Ammon's horn (tissue), 1 donor: ENCODE measurements at regions not wholly inside any gene's neighbourhood (a gene's known extent, or its start where the extent isn't known, plus 50 kb on each side); places are given as distances from the start of the nearest gene placed in this dataset.
A peak's percentile ranks its signal among the peaks of the same experiment; 100 is the strongest.
"Not testable (repeated sequence)": the region's sequence is repeated elsewhere in the genome, so short reads cannot be mapped to it uniquely, and the experiment has no call there.

ENCODE experiments used
- DNase-seq: peaks from one replicate; pipeline ENCODE4 v3.0.0-alpha.2; 2016; ENCODE audit warnings: low spot score

DNA sequence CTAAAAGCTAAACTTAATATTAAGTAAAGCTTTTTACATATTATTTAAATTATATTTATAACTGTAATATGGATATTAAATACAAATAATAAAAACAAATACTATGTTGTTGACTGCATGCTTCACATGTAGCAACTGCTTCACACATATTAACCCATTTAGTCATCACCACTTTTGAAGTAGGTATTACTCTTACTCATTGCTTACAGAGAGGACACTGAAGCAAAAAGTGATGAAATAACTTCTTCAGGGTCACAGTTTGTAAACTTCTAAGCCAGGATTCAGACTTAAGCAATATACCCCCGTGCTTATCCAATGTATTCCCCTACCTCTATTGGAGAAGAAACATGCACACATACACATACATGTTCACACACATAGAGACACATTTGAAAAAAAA, 166.6 kb downstream of the DKK2 start:
- no peak for DNase-seq

DNA sequence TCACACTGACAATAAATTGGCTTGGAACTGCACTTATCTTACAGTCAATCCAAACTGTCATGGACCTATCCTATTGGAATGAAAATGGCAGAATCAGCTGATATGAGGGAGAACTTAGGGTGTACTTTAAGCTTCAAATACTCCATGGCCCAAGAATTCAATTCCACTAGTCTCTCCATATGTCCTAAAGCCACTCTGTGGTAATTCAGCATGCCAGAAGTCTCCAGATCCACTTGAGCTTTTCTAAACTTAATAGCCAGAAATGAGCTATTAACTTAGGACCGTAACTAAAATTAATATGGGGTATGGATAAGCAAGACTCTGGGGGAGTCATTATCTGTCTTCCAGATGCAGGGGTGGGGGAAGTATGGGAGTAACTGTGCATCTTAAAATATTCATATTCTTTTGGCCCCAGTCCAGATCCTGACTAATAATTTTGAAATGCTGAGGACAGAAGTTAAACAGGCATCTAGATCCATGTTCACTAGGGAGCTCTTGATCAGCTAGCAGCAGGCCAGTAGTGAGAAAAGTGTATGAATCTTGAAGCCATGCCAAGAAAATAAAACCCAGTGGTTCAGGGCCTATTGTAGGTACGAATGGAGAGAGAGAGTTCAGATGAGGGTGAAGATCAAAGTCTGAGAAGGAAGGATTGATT, 167.6 kb downstream of the DKK2 start:
- no peak for DNase-seq

DNA sequence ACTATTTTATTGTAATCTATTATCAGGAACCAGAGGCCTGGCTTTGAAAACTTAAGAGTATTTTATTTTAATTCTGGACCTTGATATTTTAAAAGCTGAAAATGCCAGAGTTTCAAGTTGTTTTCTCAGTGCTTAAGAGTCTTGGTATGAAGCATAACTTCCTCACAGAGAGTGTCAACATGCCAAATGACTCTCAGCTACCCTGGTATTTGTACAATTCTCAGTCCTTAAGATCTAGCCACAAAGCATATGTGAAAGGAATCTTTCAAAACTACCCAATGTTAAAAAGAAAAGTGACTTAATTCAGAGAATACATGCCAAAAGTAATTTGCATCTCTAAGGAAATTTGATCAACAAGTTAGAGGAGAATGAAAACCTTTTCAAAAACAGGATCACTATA, 171.9 kb downstream of the DKK2 start:
- DNase-seq = no peak

DNA sequence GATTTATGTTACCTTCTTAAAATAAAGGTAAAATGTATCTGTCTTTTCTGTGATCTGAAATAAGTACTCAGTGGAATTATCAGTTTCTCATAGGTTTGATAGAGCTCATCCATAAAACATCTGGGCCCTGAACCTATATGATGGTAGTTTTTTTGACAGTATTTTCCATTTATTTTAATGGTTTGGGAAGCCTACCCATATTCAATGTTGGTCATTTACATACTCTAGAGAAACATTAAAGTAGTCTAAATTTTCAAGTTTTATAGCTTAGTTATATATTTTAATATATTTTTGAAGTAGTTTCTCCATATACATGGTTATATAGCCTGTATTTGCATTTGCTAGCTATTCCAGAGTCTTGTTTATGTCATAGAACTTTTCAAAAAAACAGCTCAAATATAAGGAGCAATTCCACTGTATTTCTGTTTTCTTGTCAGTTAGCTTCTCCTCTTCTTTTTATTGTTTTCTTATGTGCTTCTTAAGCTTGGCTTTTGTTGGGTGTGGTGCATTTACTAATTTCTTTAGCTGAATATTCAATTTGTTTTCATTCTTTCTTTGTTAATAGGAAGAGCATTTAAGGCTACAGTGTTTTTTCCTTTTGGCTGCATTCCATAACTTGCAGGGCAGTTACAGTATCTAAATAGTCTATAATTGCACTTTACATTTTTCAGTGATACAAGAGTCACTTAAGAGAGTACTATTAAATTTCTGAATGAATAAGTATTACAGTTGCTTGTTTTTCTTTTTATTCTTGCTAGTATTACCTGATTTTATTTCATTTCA, 181.4 kb downstream of the DKK2 start:
- DNase-seq = no peak

DNA sequence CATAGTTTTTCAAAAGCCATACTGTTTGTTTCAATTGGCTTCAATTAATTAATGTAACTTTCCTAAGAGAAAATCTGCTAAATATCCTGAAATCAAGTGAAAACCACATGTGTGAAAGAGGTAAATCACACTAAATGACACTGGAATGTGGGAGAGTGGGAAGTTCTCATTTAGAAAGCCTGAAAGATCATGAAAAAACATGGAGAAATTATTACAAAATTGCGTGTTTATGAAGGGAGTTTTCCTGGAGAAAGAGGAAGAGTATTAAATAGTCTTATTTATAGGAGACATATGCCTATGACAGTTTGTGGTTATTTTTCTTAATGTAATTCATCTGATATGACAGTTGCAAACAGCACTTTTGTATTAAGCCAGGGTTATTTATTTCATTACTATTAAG, 183.7 kb downstream of the DKK2 start:
- DNase-seq = no peak

DNA sequence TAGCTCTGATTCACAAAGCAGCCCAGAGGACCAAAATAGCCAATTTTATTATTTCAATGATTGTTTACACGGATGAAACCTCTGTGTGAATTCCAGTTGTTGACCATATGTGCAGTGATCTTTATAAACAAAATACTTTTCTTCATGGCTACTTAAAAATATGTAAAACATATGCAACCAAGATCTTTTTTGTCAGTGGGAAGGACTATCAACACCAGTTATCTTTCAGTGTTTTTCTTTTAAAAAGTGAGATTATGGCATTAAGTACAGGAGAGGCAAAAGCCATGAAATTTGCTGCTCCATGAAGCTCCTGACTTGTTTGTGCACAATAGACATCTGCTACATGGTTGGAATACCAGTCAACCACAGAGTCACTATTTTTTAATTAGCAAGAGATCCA, 184.4 kb downstream of the DKK2 start:
- DNase-seq = no peak

DNA sequence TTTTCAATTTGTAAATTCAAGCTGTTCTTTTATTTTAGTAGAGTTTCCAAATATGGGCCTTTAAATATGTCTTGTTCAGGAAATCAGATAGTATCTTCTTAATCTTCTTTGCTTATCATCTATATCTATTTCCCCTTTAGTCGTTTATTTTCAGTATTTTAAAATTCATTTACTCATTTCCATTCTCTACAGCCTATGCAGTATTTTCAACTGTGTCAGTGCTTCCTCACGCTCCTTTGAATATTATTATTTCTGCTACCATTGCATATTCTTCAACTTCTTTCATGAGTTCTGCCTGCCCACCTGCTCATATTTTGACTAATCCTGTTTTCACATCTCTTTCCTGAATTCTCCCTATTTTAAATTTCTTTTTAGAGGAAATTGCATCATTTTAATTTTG, 185.4 kb downstream of the DKK2 start:
- DNase-seq = no peak

DNA sequence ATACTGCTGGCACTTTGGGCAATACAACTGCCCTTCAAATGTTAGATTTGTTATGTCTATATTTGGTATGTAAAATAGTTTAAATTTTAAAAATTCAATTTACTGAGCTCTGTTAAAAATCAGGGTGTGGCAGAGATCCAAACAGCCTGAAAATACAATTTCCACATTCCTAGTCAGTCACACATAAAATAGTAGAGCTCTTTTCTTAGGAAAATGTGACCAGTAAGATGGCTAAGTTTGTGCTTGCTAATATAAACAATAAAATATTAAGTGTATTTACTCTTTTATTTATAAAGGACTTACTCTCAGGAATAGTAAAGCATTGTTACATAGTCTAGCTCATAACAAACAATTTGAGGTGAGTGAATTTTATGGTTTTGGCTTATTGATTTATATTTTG, 200.2 kb downstream of the DKK2 start:
- DNase-seq = no peak

DNA sequence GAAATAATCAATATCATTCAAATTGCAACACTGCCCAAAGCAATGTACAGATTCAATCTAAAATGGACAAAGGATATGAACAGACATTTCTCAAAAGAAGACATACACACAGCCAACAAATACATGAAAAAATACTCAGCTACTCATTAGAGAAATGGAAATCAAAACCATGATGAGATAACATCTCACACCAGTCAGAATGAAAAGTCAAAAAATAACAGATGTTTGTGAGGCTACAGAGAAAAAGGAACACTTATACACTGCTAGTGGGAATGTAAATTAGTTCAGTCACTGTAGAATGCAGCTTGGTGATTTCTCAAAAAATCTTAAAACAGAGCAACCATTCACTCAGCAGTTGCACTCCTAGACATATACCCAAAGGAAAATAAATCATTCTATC, 205.2 kb downstream of the DKK2 start:
- DNase-seq = no peak

DNA sequence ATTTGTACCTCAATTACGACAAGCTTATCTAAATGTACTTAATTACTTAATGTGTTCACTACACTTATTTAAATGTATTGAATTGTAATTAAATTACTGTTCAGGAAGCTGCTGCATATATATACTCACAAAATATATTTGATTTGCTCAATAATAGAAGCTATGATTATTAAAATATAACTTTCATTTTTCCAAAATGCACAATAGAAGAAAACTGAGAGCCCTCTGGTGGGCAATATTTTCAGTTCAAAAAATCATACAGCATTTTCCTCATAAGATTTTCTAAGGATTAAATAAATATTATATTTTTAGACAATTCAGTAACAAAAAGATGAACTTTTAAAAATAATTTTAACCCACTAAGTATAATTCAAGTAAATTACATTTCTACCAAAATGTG, 217.3 kb downstream of the DKK2 start:
- no peak for DNase-seq

DNA sequence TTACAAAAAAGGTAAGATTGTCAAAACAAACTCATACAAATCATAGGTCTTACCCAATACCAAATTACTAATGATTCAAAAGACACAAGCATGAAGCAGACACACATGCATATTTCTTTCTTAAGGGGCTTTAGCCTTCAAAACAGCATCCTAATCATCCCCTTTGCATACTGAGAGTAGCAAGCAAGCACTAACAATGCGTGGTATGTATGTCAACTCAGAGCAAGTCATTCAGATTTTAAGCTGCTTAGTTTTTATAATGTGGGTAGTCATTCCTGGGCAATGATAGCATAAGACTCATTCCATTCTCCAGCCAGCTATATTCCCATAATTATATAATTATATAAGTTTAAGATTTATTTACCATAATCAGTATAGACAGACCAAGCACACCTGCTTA, 219.6 kb downstream of the DKK2 start:
- DNase-seq = no peak

DNA sequence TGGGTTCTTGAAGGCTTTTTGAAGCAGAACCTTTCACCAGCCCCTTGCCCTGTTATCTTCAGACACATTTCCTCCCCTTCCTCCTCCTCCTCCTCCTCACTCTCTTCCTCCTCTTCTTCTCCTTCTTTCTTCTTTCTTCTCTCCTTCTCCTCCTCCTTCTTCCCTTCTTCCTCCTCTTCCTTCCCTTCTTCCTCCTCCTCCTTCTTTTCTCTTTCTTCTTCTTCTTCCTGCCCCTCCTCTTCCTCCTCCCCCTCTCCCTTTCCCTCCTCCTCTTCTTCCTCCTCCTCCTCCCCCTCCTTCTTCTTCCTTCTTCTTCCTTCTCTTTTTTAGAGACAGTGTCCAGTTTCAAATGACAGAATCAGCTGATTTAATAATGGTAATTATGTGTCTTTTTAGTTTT, 226.0 kb downstream of the DKK2 start:
- no peak for DNase-seq

DNA sequence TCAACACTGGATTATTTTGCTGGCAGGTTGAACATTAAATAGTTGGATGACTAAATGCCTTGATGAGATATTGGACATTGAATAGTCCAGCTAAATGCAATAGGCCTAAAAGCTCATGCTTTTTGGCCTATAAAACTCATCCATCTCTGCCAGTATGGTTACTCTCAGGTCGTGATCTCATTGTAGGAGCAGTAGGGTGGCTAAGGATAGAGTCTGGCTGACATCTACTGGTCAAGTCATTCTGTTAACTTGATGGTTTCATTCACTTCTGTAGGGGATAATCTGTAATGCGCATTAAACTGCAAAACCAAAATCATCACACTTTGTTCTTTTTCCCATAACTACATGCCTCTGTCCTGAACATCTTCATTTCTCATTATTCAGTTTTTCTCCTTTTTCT, 227.0 kb downstream of the DKK2 start:
- peak; percentile 19 for DNase-seq

DNA sequence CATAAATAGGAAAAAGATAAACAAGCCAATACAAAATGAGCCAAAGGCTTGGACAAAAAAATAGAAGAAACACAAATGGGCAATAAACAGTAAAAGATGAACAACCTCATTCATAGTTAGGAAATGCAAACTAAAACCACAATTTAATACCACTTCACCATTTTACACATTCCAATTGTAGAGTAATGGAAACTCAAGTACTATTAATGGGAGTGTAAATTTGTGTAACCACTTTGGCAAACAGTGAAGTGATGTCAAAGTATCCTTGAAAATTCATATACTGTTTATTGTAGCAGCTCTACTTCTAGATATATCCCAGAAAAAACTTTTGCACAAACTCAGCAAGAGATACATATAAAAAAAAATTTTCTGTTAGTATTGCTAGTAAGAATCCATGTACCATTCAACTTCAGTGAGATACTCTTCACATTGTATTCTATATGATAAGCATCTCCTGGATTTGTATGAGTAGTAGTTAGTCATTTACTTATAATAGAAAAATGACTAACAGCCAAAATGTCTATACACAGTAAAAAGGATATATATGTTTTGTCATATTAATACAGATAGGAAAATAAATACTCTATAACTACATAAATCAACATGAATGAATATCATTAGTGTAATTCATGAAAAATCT, 229.8 kb downstream of the DKK2 start:
- DNase-seq = no peak

DNA sequence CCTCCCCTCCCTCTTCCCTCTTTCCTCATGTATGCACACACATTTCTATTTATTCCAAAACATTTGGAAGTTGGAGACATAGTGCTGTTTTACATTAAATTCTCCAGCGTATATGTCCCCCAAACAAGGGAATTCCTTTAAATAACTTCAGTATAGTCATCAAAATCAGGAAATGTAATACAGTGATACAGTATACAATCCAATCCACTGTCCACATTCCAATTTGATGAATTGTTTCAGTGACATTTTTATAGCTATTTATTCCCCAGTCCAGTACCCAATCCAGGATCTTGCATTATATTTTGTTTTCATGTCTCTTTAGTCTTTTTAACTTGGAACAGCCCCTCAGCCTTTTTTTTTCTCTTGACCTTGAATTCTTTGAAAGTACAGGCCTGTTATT, 233.0 kb downstream of the DKK2 start:
- no peak for DNase-seq

DNA sequence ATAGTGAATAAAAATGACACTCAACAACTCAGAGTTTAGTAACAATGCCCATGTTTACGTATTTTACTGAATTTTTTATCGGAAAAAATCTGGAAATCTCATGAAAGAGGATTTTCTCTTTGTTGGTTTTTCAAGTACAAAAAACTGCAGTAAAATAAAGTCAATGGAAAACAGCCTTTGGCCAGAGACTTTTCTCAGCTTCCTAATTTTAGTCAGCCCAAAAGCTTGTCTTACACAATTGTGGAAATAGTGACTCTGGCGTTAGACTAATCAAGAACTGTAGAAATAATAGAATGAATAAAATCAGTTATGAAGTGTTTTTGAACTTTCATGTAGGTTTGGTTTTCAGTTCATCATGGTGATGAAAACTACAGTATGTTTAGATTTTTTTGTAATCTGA, 234.7 kb downstream of the DKK2 start:
- no peak for DNase-seq

DNA sequence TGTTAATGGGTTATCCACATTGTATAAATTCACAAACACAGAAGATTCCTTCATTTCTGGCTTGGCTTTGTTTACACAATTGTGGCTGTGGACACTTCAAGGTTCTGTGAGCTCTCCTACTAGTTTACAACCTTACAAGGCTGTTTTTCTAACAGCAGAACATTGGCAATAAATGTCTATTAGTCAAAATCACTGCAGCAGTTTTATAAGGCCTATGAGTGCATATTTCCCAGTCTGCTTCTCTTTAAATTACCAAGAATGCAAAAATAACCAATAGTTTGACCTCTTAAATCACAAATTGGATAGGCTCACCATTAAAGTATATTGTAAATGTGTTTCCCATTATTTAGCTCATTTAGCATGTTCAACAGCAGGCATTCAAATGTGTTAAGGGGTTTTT, 239.2 kb downstream of the DKK2 start:
- no peak for DNase-seq

DNA sequence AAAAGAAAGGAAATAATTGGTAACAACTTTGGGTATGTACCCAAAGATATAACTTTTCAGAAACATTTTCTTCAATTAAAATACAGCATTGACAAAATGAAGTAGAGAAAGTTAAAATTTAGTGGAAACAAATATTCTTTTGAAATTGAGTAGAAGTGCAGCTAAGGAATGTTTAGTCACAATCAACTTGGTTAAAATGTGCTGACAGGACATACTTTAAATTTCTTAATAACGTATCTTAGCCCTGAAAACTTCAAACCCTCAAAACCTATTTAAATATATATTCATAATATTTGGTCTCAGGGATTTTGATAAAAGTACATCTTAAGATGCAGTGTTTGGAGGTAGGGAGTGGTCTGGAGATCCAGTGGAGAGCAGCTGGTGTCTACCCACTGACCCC, 240.8 kb downstream of the DKK2 start:
- DNase-seq = no peak

DNA sequence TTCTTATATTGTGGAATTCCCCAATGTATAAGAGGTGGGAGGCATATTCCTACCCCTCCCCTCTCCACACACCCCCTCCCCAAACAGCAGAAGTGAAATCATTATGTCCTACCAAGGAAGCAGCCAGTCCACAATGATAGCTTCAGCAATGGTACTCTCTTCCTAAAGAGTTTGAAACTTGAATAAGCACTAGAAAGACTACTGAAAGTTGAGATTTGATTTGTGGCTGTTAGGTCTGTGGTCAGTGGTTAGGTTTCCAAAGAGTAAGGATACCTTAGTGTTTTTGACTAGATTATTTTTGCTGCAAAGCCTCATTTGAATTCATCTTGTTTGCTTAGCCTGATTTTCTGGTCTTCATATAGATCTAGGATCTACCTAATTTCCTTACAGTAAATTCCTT, 242.2 kb downstream of the DKK2 start:
- no peak for DNase-seq

DNA sequence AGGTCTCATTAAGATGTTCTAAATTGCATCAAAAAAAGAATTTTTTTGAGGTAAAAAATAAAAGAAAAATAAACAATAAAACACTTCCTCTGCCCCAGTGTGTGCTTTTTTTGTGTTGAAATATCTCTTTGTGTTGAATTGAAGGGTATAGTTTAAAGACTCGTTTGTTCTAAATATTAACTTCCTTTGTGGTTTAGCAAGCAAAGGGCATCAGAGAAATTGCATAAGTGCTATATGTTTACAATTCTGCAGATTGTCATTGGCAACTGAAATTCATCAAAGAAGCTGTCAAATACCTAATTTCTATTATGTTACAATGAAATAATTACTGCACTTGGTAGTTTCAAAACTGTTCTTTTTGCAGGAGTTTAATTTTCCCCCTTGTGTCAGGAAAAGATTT, 260.5 kb downstream of the DKK2 start:
- no peak for DNase-seq

DNA sequence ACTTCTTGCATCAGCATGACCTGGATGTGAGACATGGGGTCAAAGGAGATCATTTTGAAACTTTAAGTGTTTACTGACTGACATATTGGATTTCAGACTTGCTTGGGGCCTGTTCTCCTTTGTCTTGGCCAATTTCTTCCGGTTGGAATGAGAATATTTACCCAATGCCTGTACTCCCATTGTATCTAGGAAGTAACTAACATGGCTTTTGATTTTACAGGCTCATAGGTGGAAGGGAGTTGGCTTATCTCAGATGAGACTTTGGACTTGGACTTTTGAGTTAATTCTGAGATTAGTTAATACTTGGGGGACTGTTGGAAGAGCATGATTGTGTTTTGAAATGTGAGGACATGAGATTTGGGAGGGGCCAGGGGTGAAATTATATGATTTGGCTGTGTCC, 262.1 kb downstream of the DKK2 start:
- not testable (repeated sequence) for DNase-seq

DNA sequence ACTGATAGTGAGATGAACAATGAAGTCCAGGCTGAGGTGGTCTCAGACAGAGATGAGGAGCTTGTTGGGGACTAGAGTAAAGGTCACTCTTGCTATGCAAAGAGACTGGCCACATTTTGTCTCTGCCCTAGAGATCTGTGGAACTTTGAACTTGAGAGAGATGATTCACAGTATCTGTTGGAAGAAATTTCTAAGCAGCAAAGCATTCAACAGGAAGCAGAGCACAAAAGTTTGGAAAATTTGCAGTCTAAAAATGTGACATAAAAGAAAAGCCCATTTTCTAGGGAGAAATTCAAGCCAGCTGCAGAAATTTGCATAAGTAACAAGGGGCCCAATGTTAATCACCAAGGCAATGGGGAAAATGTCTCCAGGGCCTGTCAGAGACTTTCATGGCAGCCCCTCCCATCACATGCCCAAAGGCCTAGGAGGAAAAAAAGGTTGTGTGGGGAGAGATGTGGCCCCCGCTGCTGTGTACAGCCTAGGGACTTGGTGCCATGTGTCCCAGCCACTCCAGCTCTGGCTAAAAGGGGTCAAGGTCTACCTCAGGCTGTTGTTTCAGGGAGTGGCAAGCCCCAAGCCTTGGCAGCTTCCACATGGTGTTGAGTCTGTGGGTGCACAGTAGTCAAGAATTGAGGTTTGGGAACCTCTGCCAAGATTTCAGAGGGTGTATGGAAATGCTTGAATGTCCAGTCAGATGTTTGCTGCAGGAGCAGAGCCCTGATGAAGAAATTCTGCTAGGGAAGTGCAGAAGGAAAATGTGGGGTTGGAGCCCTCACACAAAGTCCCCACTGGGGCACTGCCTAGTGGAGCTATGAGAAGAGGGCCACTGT, 262.8 kb downstream of the DKK2 start:
- no peak for DNase-seq

DNA sequence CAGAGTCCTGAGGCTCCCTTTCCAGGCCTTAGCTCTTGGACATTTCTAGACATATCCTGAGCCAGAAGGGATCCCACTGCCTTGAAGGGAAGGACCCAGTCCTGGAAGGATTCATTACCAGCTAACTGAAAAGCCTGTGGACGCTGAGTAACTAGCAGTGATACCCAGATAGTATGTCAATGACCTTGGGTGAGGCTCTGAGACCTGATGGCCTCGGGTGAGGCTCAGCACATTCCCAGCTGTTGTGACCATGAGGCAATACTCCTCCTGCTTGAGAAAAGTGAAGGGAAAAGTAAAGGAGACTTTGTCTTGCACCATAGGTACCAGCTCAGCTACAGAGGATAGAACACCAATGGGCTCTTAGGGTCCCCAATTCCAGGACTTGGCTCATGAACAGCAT, 268.1 kb downstream of the DKK2 start:
- DNase-seq = no peak
